ENCODE measurements at regions not wholly inside any gene's neighbourhood (a gene's known extent, or its start where the extent isn't known, plus 50 kb on each side); places are given as distances from the start of the nearest gene placed in this dataset.

- TF ChIP-seq EZH2 (IDR thresholded peaks at IDR 0.05; ENCODE audit: borderline replicate concordance, low read depth, low read length, severe bottlenecking), result no peak
- no peak for TF ChIP-seq CTCF (IDR thresholded peaks at IDR 0.05; ENCODE audit: borderline replicate concordance, extremely low read depth, low read length, poor library complexity, severe bottlenecking)
Observed at GRCh38 chr1:193538680-193539079, 352.3 kb upstream of the B3GALT2 start.
